GM19372 (cell line): ENCODE measurements at regions not wholly inside any gene's neighbourhood (a gene's known extent, or its start where the extent isn't known, plus 50 kb on each side); places are given as distances from the start of the nearest gene placed in this dataset.
"Not testable (repeated sequence)": the region's sequence is repeated elsewhere in the genome, so short reads cannot be mapped to it uniquely, and the experiment has no call there.

Experiments used
- ATAC-seq: cut with Tn5 transposase; IDR thresholded peaks from one replicate; pipeline ENCODE4 v1.9.1; 2021; ENCODE audit warnings: mild to moderate bottlenecking, low read depth, moderate library complexity; ENCODE audit not compliant: unreplicated experiment

DNA sequence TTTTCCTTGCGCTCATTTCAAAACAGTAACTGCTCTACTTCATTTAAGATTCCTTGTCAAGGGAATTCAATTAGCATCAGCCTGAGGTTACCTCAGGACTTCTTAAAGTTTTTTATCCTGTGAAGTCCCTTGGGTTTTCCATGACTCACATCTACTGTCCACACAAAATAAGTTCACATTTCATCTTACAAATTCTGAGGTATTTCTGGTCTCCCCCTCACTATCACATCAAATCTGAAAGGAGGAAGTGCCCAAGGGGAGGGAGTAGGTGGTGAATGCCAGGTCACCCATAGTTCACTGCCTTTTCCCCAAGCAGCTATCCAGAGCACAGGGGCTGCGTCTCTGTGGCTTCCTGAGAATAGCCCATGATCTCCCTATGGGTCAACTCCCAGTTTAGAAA lies 227.1 kb upstream of the NREP start:
- ATAC-seq = no peak

DNA sequence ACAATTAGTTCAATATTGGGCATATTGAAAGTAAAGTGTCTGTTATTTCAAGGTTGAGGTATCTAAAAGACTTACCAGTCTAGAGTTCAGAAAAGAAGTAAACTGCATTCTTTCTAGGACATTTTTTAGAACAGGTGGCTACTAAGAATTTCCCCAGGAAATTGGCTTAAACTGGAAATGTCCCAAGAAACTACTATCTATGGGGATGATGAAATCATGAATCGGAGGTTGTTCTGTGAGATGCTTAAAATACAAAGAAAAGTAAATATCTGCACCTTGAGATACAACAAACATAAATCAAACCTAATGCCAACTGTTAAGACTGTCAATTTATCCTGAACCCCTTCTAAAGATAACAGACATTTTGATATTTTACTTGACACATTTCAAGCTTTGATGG lies 226.5 kb upstream of the NREP start:
- ATAC-seq = no peak

GRCh38 chr5:111977436-111977829 lies 220.4 kb upstream of the NREP start:
- ATAC-seq = no peak

DNA sequence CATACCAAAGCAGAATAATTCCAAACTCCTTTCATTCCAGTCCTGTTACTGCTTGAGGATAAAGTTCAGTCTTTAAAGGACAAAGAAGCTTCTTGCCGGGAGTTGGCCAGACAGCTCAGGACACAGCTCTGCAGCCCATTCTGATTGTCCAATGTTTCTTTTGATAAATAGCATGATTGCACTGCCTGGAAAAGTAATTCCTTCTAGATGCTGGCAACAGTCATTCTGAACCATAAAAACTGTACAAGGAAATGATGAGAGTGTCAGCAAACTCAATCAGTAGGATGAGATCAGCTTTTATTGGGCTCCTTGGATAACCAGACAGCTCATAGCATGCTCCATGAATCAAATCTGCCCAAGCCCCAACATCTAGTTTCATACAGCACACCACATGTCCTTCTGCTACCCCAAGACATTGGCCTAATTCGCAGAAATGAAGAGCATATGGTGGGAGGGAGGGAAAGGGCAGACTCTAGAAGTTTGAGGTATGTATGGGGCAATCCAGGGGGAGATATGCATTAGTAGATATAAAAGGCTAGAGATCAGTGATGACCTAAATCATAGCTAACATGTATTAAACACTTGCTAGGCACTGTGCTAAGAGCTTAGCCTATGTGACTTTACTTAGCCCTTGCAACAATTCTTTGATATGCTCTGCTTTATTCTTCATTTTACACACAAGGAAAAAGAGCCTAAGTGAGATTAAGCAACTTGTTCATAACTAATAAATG lies 219.9 kb upstream of the NREP start:
- no peak for ATAC-seq

DNA sequence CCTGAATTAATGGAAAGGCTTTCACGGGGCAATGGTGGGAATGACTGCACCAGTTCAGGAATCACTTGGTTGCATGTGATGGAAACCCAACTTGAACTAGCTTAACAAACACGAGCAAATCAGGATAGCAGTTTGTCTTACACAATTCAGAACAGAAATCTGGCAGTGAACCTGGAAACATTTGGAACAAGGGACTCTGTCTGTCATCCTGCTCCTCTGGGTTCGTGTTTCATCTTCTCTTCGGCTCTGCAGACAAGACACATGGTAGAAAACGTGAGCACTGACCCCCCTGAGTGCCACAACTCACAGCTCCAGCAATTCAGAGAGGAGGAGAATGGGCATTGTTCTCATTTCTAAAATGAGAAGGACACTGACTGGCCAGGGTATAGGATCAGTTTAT lies 218.1 kb upstream of the NREP start:
- ATAC-seq = no peak

- ATAC-seq = no peak
Observed at GRCh38 chr5:111973961-111974360, 217.0 kb upstream of the NREP start.

DNA sequence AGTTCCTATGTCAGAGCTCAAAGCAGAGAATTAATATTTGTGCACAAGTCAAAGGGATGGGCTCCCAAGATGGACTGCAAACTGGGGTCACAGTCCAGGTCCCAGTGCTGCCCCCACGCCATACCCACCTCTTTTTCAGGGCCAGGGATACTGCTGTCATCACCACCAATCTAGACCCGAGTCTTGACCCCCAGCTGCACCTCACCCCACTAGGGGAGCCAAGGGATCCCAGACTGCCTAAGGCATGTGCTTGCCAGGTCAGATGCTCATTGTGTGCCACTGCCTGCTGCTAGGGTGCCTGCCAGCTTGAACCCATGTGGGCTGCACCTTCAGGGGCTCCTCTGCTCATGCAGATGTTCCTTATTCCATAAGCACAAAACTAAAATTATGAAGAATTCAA lies 215.6 kb upstream of the NREP start:
- no peak for ATAC-seq

DNA sequence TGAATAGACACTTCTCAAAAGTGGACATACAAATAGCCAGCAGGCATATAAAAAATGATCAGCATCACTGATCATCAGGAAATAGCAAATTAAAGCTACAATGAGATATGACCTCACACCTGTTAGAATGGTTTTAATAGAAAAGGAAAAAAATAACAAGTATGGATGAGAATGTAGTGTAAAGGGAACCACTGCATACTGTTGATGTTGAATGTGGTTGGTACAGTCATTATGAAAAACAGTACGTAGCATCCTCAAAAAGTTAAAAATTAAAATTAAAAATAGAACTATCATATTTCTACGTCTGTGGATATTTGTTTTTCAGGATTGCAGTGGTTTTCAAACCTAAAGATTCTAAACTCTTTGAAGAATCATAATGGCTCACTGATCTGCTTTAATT lies 215.1 kb upstream of the NREP start:
- no peak for ATAC-seq

DNA sequence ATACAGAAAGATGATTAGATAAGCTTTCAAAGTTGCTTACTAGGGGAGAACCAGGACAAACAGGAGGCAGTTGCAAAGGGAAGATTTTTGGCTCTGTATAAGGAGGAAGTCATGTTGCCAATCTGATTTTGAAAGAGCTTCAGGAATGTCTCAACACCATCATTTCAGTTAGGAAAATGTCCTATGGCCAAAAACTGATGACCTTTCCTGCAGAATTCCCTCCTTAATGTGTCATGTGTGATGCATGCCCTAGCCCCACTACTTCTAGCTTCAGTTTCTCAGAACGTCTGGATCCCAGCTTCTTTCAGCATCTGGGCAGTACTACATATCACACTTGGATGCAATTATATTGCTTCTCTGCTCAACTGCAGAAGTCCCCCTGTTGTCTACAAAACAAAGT lies 211.5 kb upstream of the NREP start:
- no peak for ATAC-seq

GRCh38 chr5:111967463-111967862 lies 210.5 kb upstream of the NREP start:
- ATAC-seq = no peak

GRCh38 chr5:111966290-111966689 lies 209.3 kb upstream of the NREP start:
- no peak for ATAC-seq

- ATAC-seq = no peak
Observed at GRCh38 chr5:111963555-111963954, 206.6 kb upstream of the NREP start.

- no peak for ATAC-seq
Observed at GRCh38 chr5:111962906-111963305, 205.9 kb upstream of the NREP start.

- no peak for ATAC-seq
Observed at GRCh38 chr5:111961862-111962261, 204.9 kb upstream of the NREP start.

DNA sequence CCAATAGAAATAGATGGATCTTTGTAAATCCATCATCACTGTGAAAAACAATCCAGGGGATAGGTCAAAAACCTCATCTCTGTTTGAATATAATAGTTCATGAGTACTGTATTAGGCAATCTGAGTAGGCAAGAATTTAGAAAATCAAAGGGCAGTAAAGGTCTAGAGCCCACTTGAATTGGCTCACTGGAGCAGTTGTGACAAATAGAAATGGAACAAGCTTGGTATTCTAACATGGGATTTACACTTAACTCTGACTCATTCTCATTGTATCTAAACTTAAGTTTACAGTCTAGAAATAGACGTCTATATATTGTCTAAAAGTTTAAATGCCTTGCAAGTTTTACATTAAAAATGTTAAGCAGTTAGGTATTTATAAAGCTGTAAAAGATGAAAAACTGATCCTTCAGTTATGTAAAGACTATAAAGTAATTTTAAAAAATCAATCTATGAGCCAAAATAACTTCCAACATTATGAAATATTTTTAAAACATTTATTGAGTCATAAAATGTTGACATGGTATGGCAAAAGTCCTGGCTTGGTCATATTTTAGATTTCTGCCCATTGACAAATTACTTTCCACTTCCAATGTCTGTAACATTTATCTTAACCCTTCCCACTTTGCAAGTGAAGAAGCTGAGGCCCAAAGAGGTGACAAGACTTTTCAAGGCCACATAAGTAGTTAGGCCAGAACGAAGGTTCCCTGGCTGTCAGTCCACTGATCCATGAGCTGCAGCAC lies 203.7 kb upstream of the NREP start:
- ATAC-seq = no peak

DNA sequence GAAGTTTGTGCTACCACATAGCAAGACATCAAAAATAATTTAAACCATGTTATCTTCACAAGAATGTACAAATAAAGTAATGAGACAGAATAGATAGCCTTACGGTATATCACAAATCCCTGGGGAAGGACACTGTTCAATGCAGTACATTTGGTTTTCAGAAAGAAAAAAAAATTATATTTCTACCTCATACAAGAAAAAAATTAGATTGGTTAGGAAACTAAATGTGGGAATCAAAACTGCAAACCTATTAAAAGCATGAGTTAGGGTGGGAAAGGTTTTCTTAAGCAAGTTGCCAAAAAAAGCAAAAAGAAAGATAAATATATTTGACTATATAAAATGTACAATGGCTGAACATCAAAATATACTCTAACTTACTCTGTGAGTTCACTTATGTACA lies 201.9 kb upstream of the NREP start:
- no peak for ATAC-seq

GRCh38 chr5:111956765-111957164 lies 199.8 kb upstream of the NREP start:
- ATAC-seq = not testable (repeated sequence)

- ATAC-seq = peak; percentile 80
Observed at GRCh38 chr5:111954516-111955395, 197.8 kb upstream of the NREP start.

DNA sequence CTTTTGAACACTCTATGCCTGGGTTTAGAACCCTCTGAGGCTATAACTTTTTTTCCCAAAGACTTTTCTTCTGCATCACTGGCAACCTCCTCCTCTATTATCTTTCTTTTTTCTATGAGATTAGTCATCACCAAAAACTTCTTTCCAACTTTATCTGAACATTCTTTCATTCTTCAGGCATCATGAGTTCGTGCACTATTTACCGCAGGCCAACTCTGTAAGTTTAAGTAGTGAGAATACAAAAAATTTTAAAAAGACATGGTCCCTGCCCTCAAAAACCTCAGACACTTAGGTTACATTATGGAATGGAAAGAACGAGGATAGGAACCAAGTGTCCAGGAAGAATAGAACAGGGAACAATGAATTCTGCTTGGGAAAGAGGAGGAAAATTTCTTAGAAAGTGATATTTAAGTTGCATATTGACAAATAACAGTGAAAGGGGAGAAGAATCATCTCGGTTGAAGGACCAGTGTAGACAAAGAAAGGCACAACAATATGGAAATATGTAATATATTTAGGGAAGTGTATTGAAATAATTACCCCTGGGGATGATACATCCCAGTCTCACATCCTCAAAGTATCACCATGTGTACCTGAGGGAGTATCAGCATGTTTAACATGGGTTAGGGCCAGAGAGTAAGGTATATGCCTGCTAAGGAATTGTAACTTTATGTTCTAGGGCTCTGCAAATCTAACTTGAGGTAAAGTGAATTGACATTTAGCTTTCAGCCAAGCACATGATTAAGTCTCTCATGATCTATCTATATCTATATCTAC lies 196.5 kb upstream of the NREP start:
- no peak for ATAC-seq

DNA sequence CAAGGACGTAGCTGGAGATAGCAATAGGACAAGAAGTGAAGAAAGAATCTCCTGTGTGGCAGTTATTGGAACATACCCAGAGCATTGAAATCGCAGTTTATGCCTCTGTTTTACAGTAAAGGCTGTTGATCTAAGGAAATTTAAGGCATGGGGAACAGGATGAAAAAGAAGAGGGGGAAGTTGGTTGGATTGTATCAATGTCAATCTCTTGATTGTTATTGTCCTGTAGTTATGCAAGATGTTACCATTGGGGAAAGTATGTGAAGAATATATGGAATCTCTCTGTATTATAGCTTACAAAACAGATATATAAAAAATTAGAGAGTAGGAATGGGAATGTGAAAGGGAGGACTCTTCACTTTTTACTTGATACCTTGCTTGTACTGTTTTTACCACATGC lies 195.6 kb upstream of the NREP start:
- no peak for ATAC-seq

DNA sequence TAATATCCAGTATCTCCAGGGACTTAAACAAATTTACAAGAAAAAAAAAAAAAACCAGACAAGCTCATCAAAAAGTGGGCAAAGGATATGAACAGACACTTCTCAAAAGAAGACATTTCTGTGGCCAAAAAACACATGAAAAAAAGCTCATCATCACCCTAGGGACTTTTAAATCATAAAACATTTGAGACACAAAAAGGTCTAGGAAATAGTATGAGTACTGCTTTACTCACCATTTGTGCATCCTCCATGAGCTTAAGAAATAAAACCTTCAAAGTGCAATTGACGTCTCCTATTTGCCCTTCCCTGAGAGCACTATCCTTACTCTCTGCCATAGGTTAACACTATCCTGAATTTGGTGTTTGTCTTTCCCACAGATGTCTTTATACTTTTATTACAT lies 193.7 kb upstream of the NREP start:
- ATAC-seq = no peak
